Stomach (tissue), 8 donors: ENCODE measurements at regions not wholly inside any gene's neighbourhood (a gene's known extent, or its start where the extent isn't known, plus 50 kb on each side); places are given as distances from the start of the nearest gene placed in this dataset.
"Not testable (repeated sequence)": the region's sequence is repeated elsewhere in the genome, so short reads cannot be mapped to it uniquely, and the experiment has no call there.

Experiments used
- DNase-seq, 2 donors: peaks; one replicate each; pipeline versions ENCODE4 v3.0.0 to v3.0.0-alpha.2; 2013 to 2019
- H3K27ac ChIP-seq, 5 donors: fragments of 200-600 bp in 4 of 5; sonication (generic) in 4 of 5; one replicate each; pipeline ENCODE4 v1.5.1; 2013 to 2019; ENCODE audit warnings: mild to moderate bottlenecking in 1 of 5, moderate library complexity in 1 of 5
- H3K27me3 ChIP-seq, 3 donors: fragments of 200-600 bp; sonication (generic); one replicate each; pipeline ENCODE4 v1.5.1; 2017 to 2019; ENCODE audit warnings: mixed run types in 1 of 3
- H3K36me3 ChIP-seq, 4 donors: fragments of 200-600 bp; sonication (generic); 1 replicate in 3 of 4; 2 replicates in 1 of 4; pipeline ENCODE4 v1.5.1; 2016 to 2019
- H3K4me1 ChIP-seq, 4 donors: fragments of 200-600 bp; sonication (generic); one replicate each; pipeline ENCODE4 v1.5.1; 2016 to 2019
- H3K4me3 ChIP-seq, 4 donors: fragments of 200-600 bp; sonication (generic) in 3 of 4; one replicate each; pipeline ENCODE4 v1.5.1; 2016 to 2019; ENCODE audit warnings: mild to moderate bottlenecking in 1 of 4
- H3K9me3 ChIP-seq, 4 donors: fragments of 200-600 bp; sonication (generic); one replicate each; pipeline ENCODE4 v1.5.1; 2016 to 2019
- EP300 ChIP-seq: sonication (generic); formaldehyde crosslinking; IDR thresholded peaks from one replicate; pipeline ENCODE4 v1.6.1; 2017; ENCODE audit warnings: antibody characterized with exemption
- POLR2A ChIP-seq, 4 donors: fragments of 450-650 bp; IDR thresholded peaks; one replicate each; pipeline ENCODE4 v1.6.1; 2016; ENCODE audit warnings: antibody characterized with exemption in 4 of 4, control low read depth in 2 of 4, mild to moderate bottlenecking in 1 of 4, moderate library complexity in 1 of 4
- POLR2AphosphoS5 ChIP-seq, 3 donors: sonication (generic); formaldehyde crosslinking; IDR thresholded peaks; one replicate each; pipeline ENCODE4 v1.6.1; 2016; ENCODE audit warnings: antibody characterized with exemption in 3 of 3
- WGBS, 5 donors: extraction: QIAGEN DNeasy Blood & Tissue Kit in 3 of 5; methylation state at CpG; one replicate each; pipeline versions ENCODE4 v1.1.5 to v1.1.7; 2013 to 2018; 5-methylcytosine and 5-hydroxymethylcytosine counted together
- intact Hi-C: fragments of 100-400 bp; cut with DNase I; formaldehyde crosslinking; loops from one replicate; pipeline ENCODE4 v1.15.1; 2023; ENCODE audit warnings: low total_unique reads
- TF ChIP-seq, protein P1 (sequence below), 7 experiments: fragments of 450-650 bp in 4 of 7; fragments of 200-600 bp in 3 of 7; sonication (generic) in 3 of 7; IDR thresholded peaks; one replicate each; pipeline ENCODE4 v1.5.1; 2016 to 2019; ENCODE audit warnings: antibody characterized with exemption in 7 of 7, control low read depth in 2 of 7, mild to moderate bottlenecking in 1 of 7
- donor health status: healthy with polysubstance abuse.
- donor health status: Bipolar disorder and iron deficiency.
- donor health status: healthy.

DNA sequence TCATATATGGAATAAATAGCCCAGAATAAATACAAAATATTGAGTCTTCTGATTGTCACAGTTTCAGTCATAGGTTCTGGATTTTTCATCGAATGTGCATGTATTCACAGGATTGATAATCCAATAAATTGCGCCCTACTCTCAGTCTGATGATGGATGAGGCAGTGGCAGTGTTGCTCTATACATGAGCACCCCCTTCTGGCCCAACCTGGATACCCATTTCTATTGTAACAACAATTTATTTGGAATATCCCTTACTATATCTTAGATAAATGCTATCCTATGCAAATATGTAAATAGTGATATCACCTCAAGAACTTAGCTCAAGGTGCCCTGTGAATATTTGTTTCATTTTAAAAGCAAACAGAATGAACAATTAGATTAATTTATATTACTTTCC lies 733.7 kb upstream of the PABPC4L start:
- H3K9me3 ChIP-seq = no peaks in the 10 kb centered on the region
- TF ChIP-seq, protein P1, sequence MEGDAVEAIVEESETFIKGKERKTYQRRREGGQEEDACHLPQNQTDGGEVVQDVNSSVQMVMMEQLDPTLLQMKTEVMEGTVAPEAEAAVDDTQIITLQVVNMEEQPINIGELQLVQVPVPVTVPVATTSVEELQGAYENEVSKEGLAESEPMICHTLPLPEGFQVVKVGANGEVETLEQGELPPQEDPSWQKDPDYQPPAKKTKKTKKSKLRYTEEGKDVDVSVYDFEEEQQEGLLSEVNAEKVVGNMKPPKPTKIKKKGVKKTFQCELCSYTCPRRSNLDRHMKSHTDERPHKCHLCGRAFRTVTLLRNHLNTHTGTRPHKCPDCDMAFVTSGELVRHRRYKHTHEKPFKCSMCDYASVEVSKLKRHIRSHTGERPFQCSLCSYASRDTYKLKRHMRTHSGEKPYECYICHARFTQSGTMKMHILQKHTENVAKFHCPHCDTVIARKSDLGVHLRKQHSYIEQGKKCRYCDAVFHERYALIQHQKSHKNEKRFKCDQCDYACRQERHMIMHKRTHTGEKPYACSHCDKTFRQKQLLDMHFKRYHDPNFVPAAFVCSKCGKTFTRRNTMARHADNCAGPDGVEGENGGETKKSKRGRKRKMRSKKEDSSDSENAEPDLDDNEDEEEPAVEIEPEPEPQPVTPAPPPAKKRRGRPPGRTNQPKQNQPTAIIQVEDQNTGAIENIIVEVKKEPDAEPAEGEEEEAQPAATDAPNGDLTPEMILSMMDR (IDR thresholded peaks at IDR 0.05) = peak in 3 of 7 experiments; percentile 13 to 27 (median 14)
- TF ChIP-seq POLR2A (IDR thresholded peaks at IDR 0.05) = no peak
- peaks cover 0 to 4% (median 2%) of the 10 kb centered on the region in 4 donors for H3K4me1 ChIP-seq
- no peak overlapping the region for H3K4me3 ChIP-seq
- no peaks in the 10 kb centered on the region for H3K27me3 ChIP-seq
- 36 to 83% (median 64%) methylated on average over 2 of the region's 2 CpGs for WGBS, 5 donors
- peak; percentile 26 to 31 for DNase-seq
- H3K36me3 ChIP-seq = no peaks in the 10 kb centered on the region
- H3K27ac ChIP-seq = no peak overlapping the region
- intact Hi-C loops = no loop called here

DNA sequence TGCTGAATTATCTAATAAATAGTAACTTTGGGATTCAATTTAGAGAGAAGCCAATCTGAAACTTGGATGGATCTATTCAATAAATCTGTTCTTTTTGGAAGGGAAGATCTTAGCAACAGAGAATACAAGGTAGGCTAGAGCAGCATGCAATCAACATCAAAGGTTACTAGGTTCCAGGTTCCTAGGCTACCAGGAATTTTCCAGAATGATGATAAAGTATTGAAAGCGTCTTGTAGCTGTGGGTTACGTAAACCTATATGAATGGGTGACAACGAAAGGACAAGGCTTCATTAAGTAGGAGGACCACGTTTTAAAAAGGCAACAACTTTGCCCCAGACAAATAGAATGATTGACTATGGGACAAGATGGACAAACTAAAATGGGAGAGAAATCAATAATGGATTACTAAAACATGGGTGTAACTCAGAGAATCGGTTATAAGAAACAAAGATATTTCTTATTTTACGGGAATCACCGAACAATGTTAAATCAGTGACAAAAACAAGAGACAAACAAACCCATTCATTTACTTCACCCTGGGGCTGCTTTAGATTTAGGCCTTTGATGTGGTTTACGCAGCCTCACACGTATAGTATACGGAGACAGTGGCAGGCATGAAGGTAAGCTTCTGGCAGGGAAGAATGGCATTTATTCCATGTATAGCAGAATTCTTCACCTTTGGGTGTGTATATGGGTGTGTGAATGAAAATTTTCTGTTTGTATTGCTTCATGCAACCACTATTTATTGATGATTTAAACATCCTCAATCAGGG lies 732.6 kb upstream of the PABPC4L start:
- TF ChIP-seq POLR2A (IDR thresholded peaks at IDR 0.05) (no peak), EP300 (no peak), POLR2AphosphoS5 (IDR thresholded peaks at IDR 0.05) (no peak)
- TF ChIP-seq, protein P1 (IDR thresholded peaks at IDR 0.05) = no peak
- Histone ChIP-seq H3K36me3 (no peaks in the 10 kb centered on the region), H3K27me3 (no peaks in the 10 kb centered on the region), H3K9me3 (no peaks in the 10 kb centered on the region), H3K4me1 (peaks cover 0 to 4% (median 2%) of the 10 kb centered on the region in 4 donors), H3K4me3 (no peak overlapping the region), H3K27ac (no peak overlapping the region)
- intact Hi-C loops = no loop called here
- no peak for DNase-seq
- WGBS, 5 donors = 71 to 79% (median 72%) methylated on average over 10 of the region's 10 CpGs

DNA sequence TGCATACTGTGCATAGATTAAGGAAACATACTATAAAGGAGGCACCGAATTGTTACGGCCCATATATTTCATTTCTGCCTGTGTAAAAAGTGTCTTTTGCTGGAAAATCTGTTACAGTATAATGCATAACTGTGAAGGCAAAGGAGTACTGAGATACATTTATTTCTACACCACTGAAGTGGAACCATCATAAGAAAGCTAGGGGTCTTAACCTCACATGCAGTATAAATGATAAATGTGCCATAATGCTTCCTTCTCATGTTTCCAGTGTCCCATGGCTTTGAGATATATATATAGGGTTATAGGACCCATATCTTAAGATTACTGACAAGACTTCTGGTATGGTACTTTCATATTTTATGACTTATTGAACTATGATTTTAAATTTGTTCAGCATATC lies 713.8 kb upstream of the PABPC4L start:
- WGBS, 5 donors = 81 to 98% (median 96%) methylated on average over 2 of the region's 2 CpGs
- intact Hi-C loops = no loop called here
- no peaks in the 10 kb centered on the region for H3K4me1 ChIP-seq
- H3K36me3 ChIP-seq = no peaks in the 10 kb centered on the region
- H3K9me3 ChIP-seq = no peaks in the 10 kb centered on the region
- TF ChIP-seq, protein P1 (IDR thresholded peaks at IDR 0.05) = no peak
- TF ChIP-seq POLR2A (IDR thresholded peaks at IDR 0.05) (no peak), POLR2AphosphoS5 (IDR thresholded peaks at IDR 0.05) (no peak), EP300 (no peak)
- no peak for DNase-seq
- no peaks in the 10 kb centered on the region for H3K27me3 ChIP-seq
- no peak overlapping the region for H3K4me3 ChIP-seq
- no peak overlapping the region for H3K27ac ChIP-seq

DNA sequence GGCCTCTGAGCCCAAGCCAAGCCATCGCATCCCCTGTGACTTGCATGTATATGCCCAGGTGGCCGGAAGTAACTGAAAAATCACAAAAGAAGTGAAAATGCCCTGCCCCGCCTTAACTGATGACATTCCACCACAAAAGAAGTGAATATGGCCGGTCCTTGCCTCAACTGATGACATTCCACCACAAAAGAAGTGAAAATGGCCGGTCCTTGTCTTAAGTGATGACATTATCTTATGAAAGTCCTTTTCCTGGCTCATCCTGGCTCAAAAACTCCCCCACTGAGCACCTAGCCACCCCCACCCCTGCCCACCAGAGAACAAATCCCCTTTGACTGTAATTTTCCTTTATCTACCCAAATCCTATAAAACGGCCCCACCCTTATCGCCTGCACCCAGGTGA lies 712.7 kb upstream of the PABPC4L start:
- H3K27me3 ChIP-seq, intact Hi-C loops, H3K4me1 ChIP-seq, H3K4me3 ChIP-seq, H3K9me3 ChIP-seq, H3K27ac ChIP-seq, H3K36me3 ChIP-seq, DNase-seq: not testable (repeated sequence)
- WGBS, 5 donors = 80 to 90% (median 87%) methylated on average over 7 of the region's 7 CpGs

DNA sequence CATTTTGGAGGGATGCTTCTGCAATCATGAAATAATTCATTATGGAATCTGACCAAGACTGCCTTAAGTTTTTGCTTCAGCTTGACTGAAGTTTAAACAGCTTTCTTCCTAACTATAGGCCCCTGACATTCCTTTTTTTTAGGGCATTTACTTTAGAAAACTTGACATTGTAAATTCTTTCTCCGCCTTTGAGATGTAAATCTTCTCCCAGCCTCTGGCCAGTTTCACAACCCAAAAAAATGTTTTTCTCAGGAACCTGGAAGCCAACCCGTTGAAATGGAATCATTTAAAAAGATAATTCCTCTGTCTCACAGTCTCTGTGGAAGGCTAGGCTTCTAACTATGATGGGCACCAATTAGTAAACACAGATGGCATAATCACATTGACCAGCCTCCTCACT lies 710.4 kb upstream of the PABPC4L start:
- Histone ChIP-seq H3K4me1 (no peaks in the 10 kb centered on the region), H3K36me3 (no peaks in the 10 kb centered on the region), H3K4me3 (no peak overlapping the region), H3K9me3 (no peaks in the 10 kb centered on the region), H3K27ac (no peak overlapping the region), H3K27me3 (no peaks in the 10 kb centered on the region)
- WGBS, 5 donors = 46 to 57% (median 49%) methylated on average over 2 of the region's 2 CpGs
- no peak for DNase-seq
- intact Hi-C loops = no loop called here
- TF ChIP-seq POLR2A (IDR thresholded peaks at IDR 0.05) (no peak), EP300 (no peak)
- TF ChIP-seq, protein P1 (IDR thresholded peaks at IDR 0.05) = no peak
